ENCODE measurements at regions not wholly inside any gene's neighbourhood (a gene's known extent, or its start where the extent isn't known, plus 50 kb on each side); places are given as distances from the start of the nearest gene placed in this dataset.

DNA sequence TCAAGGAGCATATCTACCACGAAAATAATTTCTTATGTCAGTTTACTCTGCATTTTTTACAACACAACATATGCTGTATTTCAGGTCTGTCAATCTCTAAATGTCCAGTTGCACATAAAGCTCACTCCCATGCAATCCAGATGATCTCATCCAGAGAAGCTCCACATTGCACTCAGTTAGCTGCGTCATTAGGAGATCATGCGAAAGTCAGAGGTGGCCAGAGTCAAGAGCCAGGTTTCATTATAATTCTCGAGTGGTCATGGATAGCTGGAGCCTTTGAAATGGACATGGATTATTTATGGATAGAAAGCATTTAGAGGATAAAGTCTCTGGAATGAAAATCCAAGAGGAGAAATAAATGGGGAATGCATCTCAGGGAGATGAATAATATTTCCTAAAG lies 232.3 kb downstream of the GAS1 start:
- Histone ChIP-seq H3K4me1 (no peaks in the 10 kb centered on the region), H3K27me3 (no peaks in the 10 kb centered on the region), H3K9me3 (no peaks in the 10 kb centered on the region), H3K36me3 (no peaks in the 10 kb centered on the region), H3K4me3 (ENCODE audit: low read depth, low read length) (no peak overlapping the region)
- no peak for DNase-seq
- TF ChIP-seq, protein P1, sequence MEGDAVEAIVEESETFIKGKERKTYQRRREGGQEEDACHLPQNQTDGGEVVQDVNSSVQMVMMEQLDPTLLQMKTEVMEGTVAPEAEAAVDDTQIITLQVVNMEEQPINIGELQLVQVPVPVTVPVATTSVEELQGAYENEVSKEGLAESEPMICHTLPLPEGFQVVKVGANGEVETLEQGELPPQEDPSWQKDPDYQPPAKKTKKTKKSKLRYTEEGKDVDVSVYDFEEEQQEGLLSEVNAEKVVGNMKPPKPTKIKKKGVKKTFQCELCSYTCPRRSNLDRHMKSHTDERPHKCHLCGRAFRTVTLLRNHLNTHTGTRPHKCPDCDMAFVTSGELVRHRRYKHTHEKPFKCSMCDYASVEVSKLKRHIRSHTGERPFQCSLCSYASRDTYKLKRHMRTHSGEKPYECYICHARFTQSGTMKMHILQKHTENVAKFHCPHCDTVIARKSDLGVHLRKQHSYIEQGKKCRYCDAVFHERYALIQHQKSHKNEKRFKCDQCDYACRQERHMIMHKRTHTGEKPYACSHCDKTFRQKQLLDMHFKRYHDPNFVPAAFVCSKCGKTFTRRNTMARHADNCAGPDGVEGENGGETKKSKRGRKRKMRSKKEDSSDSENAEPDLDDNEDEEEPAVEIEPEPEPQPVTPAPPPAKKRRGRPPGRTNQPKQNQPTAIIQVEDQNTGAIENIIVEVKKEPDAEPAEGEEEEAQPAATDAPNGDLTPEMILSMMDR (IDR thresholded peaks at IDR 0.05; ENCODE audit: low read depth, low read length) = no peak

DNA sequence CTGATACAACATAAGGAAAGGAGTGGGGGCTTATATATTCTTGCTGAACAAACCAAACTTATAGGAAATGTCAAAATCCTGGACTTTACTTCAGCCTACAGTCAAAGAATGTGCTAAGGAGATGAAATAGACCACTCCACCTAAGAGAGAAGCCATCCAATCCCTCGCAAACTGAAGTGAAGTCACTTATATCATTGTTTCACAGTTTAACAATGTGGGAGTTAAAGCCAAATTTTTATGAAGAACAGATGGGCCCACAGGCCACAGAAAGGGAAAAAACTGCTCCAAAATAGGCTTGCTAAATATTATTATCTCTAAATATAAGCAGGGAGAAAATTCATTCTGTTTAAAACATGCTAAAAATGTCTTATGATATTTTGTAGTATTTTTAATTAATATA lies 233.3 kb downstream of the GAS1 start:
- Histone ChIP-seq H3K4me3 (ENCODE audit: low read depth, low read length) (no peak overlapping the region), H3K36me3 (no peaks in the 10 kb centered on the region), H3K9me3 (no peaks in the 10 kb centered on the region), H3K4me1 (no peaks in the 10 kb centered on the region), H3K27me3 (no peaks in the 10 kb centered on the region)
- no peak for DNase-seq
- TF ChIP-seq, protein P1 (IDR thresholded peaks at IDR 0.05; ENCODE audit: low read depth, low read length) = no peak

DNA sequence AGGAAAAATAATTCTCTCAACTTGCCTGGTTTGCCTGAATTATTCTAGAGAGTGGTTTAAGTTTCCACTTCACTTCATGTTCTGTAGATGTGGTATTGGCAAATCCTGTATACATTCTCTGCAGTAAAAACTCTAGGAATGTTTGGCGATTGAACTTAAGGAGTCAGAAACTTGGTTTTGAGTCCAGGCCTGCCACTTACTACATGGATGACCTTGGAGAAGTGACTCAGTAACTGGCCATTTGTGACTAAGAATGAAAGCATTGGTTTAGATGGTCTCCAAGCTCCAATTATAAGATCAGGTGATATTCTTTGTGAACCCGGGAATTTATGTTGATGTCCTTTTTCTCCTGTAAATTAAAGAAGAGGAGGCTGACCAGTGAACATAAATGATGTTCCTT lies 233.8 kb downstream of the GAS1 start:
- TF ChIP-seq, protein P1 (IDR thresholded peaks at IDR 0.05; ENCODE audit: low read depth, low read length) = no peak
- H3K4me1 ChIP-seq = no peaks in the 10 kb centered on the region
- H3K36me3 ChIP-seq = no peaks in the 10 kb centered on the region
- H3K9me3 ChIP-seq = no peaks in the 10 kb centered on the region
- no peak for DNase-seq
- no peak overlapping the region for H3K4me3 ChIP-seq (ENCODE audit: low read depth, low read length)
- H3K27me3 ChIP-seq = no peaks in the 10 kb centered on the region

DNA sequence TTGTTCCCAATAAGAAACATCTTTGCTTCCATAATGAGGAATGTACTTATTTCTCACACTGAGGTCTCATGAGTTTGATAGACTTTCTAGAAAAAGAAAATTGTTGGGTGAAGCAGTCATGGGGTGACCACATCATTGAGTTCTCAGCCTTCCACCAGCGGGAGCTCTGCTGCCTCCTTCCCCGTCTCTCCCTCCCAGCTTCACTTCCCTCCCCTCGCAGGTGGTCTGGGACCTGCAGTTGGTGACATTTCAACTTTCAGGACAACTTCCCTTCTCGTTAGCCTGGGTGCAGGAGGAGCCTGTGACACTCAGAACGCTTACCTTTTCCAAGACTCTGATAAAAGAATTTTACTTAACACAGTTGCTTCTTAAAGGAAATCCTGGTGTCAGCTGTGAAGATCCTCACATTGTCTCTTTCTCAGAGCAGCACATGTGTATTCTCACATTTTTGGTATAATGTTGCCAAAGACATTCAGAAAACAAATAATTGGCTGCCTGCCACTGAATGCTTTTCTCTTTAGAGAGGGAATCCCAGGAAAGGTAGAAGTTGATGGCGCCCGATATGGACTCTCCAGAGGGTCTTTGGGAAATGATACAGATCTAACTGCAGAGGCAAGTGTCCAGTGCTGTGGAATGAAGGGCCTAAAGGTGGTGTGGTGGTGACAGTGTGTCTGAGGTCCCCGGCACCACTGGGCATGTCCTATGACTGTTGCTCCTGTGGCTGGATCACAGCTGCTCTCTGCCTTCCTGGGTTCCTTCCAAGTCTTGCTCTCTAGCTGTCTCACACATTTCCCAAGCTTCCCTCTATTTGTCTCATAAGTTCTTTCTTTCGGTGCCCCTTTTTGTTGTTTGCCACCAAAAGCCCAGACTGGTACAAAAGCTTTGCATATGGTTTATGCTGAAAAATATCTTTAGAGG lies 238.1 kb downstream of the GAS1 start:
- no peaks in the 10 kb centered on the region for H3K27me3 ChIP-seq
- H3K4me3 ChIP-seq (ENCODE audit: low read depth, low read length) = no peak overlapping the region
- no peaks in the 10 kb centered on the region for H3K36me3 ChIP-seq
- H3K4me1 ChIP-seq = no peaks in the 10 kb centered on the region
- no peak for DNase-seq
- no peaks in the 10 kb centered on the region for H3K9me3 ChIP-seq
- TF ChIP-seq, protein P1 (IDR thresholded peaks at IDR 0.05; ENCODE audit: low read depth, low read length) = no peak

DNA sequence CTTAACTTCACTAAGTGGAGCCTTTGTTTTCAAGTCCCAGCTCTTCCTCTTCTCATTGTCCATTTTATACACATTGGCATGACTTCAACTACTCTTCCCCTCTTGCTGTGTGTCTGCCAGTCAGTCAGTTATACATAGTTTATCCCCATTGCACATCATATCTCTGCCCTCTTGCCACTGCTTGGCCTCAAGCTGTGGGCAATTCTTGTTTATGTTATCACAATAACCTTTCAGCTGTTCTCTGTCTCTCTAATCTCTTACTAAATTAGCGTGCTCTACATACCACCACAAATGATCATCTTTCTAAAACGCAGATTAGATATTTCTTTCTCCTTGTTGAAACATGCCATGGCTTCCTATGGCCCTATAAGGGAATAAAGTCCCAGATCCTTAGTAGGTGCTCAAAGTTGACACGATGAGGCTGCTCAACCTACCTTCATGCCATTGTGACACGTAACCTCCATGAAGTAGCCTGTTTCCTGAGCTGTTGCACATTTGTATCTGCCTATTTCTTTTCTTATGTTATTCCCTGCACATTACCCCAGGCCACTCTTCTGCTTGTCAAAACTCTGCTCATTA lies 239.3 kb downstream of the GAS1 start:
- H3K4me1 ChIP-seq = no peaks in the 10 kb centered on the region
- H3K36me3 ChIP-seq = no peaks in the 10 kb centered on the region
- H3K9me3 ChIP-seq = no peaks in the 10 kb centered on the region
- DNase-seq = no peak
- H3K27me3 ChIP-seq = no peaks in the 10 kb centered on the region
- no peak overlapping the region for H3K4me3 ChIP-seq (ENCODE audit: low read depth, low read length)
- TF ChIP-seq, protein P1 (IDR thresholded peaks at IDR 0.05; ENCODE audit: low read depth, low read length) = no peak

DNA sequence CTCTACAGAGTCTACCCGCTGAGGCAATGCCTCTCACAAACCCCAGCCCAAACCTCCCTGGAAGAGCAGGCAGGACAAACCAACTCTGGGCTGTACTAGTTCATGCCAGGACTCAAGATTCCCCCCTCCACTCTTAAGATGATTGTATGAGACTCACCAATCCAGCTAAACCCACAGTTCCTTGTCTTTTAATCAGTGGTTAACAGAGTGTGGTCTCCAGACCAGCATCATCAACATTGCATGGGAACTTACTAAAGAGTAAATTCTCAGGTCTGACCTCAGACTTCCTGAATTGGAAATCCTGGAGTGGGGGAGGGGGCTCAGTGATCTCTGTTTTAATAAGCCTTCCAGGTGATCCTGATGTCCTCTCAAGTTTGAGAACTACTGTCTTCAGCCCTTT lies 240.9 kb downstream of the GAS1 start:
- H3K36me3 ChIP-seq = no peaks in the 10 kb centered on the region
- H3K9me3 ChIP-seq = no peaks in the 10 kb centered on the region
- H3K4me1 ChIP-seq = no peaks in the 10 kb centered on the region
- TF ChIP-seq, protein P1 (IDR thresholded peaks at IDR 0.05; ENCODE audit: low read depth, low read length) = no peak
- no peaks in the 10 kb centered on the region for H3K27me3 ChIP-seq
- DNase-seq = no peak
- H3K4me3 ChIP-seq (ENCODE audit: low read depth, low read length) = no peak overlapping the region
